22Rv1 (cell line): ENCODE measurements at regions not wholly inside any gene's neighbourhood (a gene's known extent, or its start where the extent isn't known, plus 50 kb on each side); places are given as distances from the start of the nearest gene placed in this dataset.

ENCODE experiments used
- CTCF ChIP-seq: fragments of 450-650 bp; IDR thresholded peaks from 2 replicates; pipeline ENCODE4 v1.5.1; 2017; ENCODE audit warnings: mild to moderate bottlenecking
- ZFX ChIP-seq: fragments of 450-650 bp; IDR thresholded peaks from 2 replicates; pipeline ENCODE4 v1.6.1; 2017; ENCODE audit warnings: antibody characterized with exemption, borderline replicate concordance

DNA sequence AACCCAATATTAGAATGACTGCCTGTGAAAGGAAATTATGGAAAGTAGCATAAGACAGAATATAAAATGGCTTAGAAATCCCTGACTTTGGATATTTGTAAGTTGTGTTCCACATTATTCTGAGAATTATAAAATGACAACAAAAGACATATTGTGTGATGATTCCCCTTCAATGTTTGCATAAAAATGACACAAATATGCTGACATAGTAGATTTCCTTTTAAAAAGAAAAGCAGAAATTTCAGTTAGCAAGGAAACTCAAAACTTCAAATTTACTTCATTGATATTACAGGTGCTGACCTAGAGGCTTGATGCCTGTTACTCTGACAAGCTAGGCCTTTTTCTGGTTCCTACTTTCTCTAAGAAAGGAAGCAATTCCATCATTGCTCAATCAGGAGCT is 816.9 kb upstream of the HS3ST5 start:
- TF ChIP-seq CTCF (no peak), ZFX (no peak)
